ENCODE measurements at regions not wholly inside any gene's neighbourhood (a gene's known extent, or its start where the extent isn't known, plus 50 kb on each side); places are given as distances from the start of the nearest gene placed in this dataset.

DNA sequence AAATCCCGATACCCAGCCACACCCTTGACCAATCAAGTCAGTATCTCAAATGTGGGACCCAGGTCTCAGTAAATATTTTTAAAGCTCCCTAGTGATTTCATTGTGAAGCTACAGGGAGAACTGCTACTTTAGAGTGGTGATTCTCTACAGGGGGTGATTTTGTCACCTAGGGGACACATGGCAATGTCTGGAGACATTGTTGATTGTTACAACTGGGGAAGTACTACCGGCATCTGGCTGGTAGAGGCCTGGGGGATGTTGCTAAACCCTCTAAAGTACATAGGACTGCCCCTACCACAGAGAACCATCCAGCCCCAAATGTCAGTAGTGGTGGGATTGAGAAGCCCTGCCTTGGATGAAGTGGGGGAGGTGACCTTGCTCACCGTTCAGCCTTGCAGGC lies 152.9 kb downstream of the RPS24 start:
- BruUV-seq (replicated peaks): no TSS peak
- ChIA-PET POLR2A (no interaction called here), RAD21 (ENCODE audit: low non-redundant PET in 1 of 2, low total read pairs in 2 of 2, uncharacterized antibody in 2 of 2, unreplicated experiment in 2 of 2) (no interaction called here), CTCF (no interaction called here)
- Histone ChIP-seq H3K9me2 (ENCODE audit: insufficient read depth) (no peaks in the 10 kb centered on the region), H3K36me3 (ENCODE audit: control insufficient read depth in 1 of 2, insufficient read depth in 2 of 2, low read length in 2 of 2) (no peaks in the 10 kb centered on the region), H3K4me1 (ENCODE audit: control insufficient read depth in 1 of 2, insufficient read depth in 2 of 2, low read length in 2 of 2) (no peaks in the 10 kb centered on the region), H4K20me1 (ENCODE audit: insufficient read depth) (no peaks in the 10 kb centered on the region), H3K79me2 (ENCODE audit: insufficient read depth, low read length) (no peaks in the 10 kb centered on the region), H3K4me2 (ENCODE audit: low read length) (no peak overlapping the region), H3K4me3 (replicated peaks in 1 of 2; ENCODE audit: low read depth in 1 of 2, low read length in 2 of 2) (no peak overlapping the region), H2AFZ (ENCODE audit: low read depth, low read length, poor library complexity, severe bottlenecking) (no peak overlapping the region), H3K9ac (ENCODE audit: low read length) (no peak overlapping the region), H3K27me3 (ENCODE audit: insufficient read depth, low read length) (no peaks in the 10 kb centered on the region), H3K9me3 (ENCODE audit: control insufficient read depth in 1 of 2, insufficient read depth in 1 of 2, low read depth in 1 of 2, low read length in 2 of 2) (no peaks in the 10 kb centered on the region), H3K27ac (ENCODE audit: low read depth, low read length) (no peak overlapping the region)
- intact Hi-C loops (cut with micrococcal nuclease): no loop called here
- no peak for ATAC-seq
- no peak for DNase-seq (ENCODE audit: low read depth, low spot score)
- TF ChIP-seq JUND (IDR thresholded peaks at IDR 0.05) (no peak), YY1 (IDR thresholded peaks at IDR 0.05; ENCODE audit: extremely low read depth, insufficient replicate concordance, low read depth, low read length) (no peak), SP1 (IDR thresholded peaks at IDR 0.05; ENCODE audit: low read depth) (no peak), SIN3A (IDR thresholded peaks at IDR 0.05; ENCODE audit: low read depth) (no peak), SRF (IDR thresholded peaks at IDR 0.05; ENCODE audit: low read depth) (no peak), CBX3 (IDR thresholded peaks at IDR 0.05; ENCODE audit: low read depth) (no peak)

DNA sequence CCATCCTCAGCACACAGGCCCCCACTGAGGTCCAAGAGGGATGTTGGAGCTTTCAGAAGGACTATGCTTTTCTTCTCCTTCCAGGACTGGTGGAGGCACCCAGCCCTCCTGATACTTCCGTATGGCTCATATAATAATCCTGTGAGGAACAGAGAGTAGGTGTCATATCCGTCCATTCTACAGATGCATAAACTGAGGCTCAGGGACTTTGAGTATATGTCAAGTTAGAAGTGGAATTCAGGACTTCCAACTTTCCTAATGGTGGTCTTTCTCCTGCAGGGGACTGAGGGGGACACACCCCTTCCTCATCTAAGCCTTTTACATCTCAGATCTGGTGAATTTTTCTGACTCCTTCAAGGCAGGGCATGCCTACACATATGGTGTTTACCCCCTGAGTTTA lies 153.7 kb downstream of the RPS24 start:
- H3K9ac ChIP-seq (ENCODE audit: low read length): no peak overlapping the region
- H3K4me3 ChIP-seq (replicated peaks in 1 of 2; ENCODE audit: low read depth in 1 of 2, low read length in 2 of 2): no peak overlapping the region
- H3K9me3 ChIP-seq (ENCODE audit: control insufficient read depth in 1 of 2, insufficient read depth in 1 of 2, low read depth in 1 of 2, low read length in 2 of 2): no peaks in the 10 kb centered on the region
- no peaks in the 10 kb centered on the region for H3K36me3 ChIP-seq (ENCODE audit: control insufficient read depth in 1 of 2, insufficient read depth in 2 of 2, low read length in 2 of 2)
- H3K27me3 ChIP-seq (ENCODE audit: insufficient read depth, low read length): no peaks in the 10 kb centered on the region
- H3K79me2 ChIP-seq (ENCODE audit: insufficient read depth, low read length): no peaks in the 10 kb centered on the region
- intact Hi-C loops (cut with micrococcal nuclease): no loop called here
- no peak overlapping the region for H3K4me2 ChIP-seq (ENCODE audit: low read length)
- POLR2A ChIA-PET: no interaction called here
- no peaks in the 10 kb centered on the region for H3K4me1 ChIP-seq (ENCODE audit: control insufficient read depth in 1 of 2, insufficient read depth in 2 of 2, low read length in 2 of 2)
- BruUV-seq (replicated peaks): no TSS peak
- no peak overlapping the region for H2AFZ ChIP-seq (ENCODE audit: low read depth, low read length, poor library complexity, severe bottlenecking)
- RAD21 ChIA-PET (ENCODE audit: low non-redundant PET in 1 of 2, low total read pairs in 2 of 2, uncharacterized antibody in 2 of 2, unreplicated experiment in 2 of 2): no interaction called here
- no peak overlapping the region for H3K27ac ChIP-seq (ENCODE audit: low read depth, low read length)
- no peaks in the 10 kb centered on the region for H4K20me1 ChIP-seq (ENCODE audit: insufficient read depth)
- H3K9me2 ChIP-seq (ENCODE audit: insufficient read depth): no peaks in the 10 kb centered on the region
- CTCF ChIA-PET: no interaction called here
- DNase-seq (ENCODE audit: low read depth, low spot score): no peak
- no peak for ATAC-seq
- no peak for TF ChIP-seq SP1 (IDR thresholded peaks at IDR 0.05; ENCODE audit: low read depth)
- TF ChIP-seq, protein P1, sequence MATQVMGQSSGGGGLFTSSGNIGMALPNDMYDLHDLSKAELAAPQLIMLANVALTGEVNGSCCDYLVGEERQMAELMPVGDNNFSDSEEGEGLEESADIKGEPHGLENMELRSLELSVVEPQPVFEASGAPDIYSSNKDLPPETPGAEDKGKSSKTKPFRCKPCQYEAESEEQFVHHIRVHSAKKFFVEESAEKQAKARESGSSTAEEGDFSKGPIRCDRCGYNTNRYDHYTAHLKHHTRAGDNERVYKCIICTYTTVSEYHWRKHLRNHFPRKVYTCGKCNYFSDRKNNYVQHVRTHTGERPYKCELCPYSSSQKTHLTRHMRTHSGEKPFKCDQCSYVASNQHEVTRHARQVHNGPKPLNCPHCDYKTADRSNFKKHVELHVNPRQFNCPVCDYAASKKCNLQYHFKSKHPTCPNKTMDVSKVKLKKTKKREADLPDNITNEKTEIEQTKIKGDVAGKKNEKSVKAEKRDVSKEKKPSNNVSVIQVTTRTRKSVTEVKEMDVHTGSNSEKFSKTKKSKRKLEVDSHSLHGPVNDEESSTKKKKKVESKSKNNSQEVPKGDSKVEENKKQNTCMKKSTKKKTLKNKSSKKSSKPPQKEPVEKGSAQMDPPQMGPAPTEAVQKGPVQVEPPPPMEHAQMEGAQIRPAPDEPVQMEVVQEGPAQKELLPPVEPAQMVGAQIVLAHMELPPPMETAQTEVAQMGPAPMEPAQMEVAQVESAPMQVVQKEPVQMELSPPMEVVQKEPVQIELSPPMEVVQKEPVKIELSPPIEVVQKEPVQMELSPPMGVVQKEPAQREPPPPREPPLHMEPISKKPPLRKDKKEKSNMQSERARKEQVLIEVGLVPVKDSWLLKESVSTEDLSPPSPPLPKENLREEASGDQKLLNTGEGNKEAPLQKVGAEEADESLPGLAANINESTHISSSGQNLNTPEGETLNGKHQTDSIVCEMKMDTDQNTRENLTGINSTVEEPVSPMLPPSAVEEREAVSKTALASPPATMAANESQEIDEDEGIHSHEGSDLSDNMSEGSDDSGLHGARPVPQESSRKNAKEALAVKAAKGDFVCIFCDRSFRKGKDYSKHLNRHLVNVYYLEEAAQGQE (IDR thresholded peaks at IDR 0.05; ENCODE audit: low read depth): no peak
- TF ChIP-seq, protein P2, sequence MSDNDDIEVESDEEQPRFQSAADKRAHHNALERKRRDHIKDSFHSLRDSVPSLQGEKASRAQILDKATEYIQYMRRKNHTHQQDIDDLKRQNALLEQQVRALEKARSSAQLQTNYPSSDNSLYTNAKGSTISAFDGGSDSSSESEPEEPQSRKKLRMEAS (IDR thresholded peaks at IDR 0.05): no peak
- TF ChIP-seq CBX3 (IDR thresholded peaks at IDR 0.05; ENCODE audit: low read depth): no peak
- TF ChIP-seq FOSL1 (IDR thresholded peaks at IDR 0.05; ENCODE audit: low read depth): no peak
- TF ChIP-seq, protein P3, sequence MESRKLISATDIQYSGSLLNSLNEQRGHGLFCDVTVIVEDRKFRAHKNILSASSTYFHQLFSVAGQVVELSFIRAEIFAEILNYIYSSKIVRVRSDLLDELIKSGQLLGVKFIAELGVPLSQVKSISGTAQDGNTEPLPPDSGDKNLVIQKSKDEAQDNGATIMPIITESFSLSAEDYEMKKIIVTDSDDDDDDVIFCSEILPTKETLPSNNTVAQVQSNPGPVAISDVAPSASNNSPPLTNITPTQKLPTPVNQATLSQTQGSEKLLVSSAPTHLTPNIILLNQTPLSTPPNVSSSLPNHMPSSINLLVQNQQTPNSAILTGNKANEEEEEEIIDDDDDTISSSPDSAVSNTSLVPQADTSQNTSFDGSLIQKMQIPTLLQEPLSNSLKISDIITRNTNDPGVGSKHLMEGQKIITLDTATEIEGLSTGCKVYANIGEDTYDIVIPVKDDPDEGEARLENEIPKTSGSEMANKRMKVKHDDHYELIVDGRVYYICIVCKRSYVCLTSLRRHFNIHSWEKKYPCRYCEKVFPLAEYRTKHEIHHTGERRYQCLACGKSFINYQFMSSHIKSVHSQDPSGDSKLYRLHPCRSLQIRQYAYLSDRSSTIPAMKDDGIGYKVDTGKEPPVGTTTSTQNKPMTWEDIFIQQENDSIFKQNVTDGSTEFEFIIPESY (IDR thresholded peaks at IDR 0.05; ENCODE audit: extremely low read depth, insufficient replicate concordance, low read length): no peak

Data from HCT116 (cell line).